ENCODE measurements at regions not wholly inside any gene's neighbourhood (a gene's known extent, or its start where the extent isn't known, plus 50 kb on each side); places are given as distances from the start of the nearest gene placed in this dataset.

- no peaks in the 10 kb centered on the region for H3K27me3 ChIP-seq
- H3K27ac ChIP-seq = no peak overlapping the region
- no peak overlapping the region for H3K4me3 ChIP-seq
- intact Hi-C loops (cut with DNase I) = no loop called here
- TF ChIP-seq POLR2A (IDR thresholded peaks at IDR 0.05) = no peak
- TF ChIP-seq CTCF (IDR thresholded peaks at IDR 0.05) = no peak
- no peaks in the 10 kb centered on the region for H3K4me1 ChIP-seq
- ATAC-seq (no peak), DNase-seq (no peak)
- no peaks in the 10 kb centered on the region for H3K9me3 ChIP-seq
- H3K36me3 ChIP-seq = no peaks in the 10 kb centered on the region
Observed at GRCh38 chr6:40770794-40771193, 183.6 kb upstream of the LRFN2 start.

GRCh38 chr6:40764726-40765125 is 177.6 kb upstream of the LRFN2 start:
- Histone ChIP-seq H3K4me3 (no peak overlapping the region), H3K9me3 (no peaks in the 10 kb centered on the region), H3K4me1 (no peaks in the 10 kb centered on the region), H3K27ac (no peak overlapping the region), H3K36me3 (no peaks in the 10 kb centered on the region), H3K27me3 (no peaks in the 10 kb centered on the region)
- ATAC-seq = no peak
- TF ChIP-seq POLR2A (IDR thresholded peaks at IDR 0.05) = no peak
- TF ChIP-seq CTCF (IDR thresholded peaks at IDR 0.05) = no peak
- intact Hi-C loops (cut with DNase I) = no loop called here
- no peak for DNase-seq
- 60% methylated on average over 1 of the region's 1 CpG for WGBS (ENCODE audit: insufficient coverage, low coverage, low lambda C conversion rate, missing lambda C conversion rate)

GRCh38 chr6:40762981-40763380 is 175.8 kb upstream of the LRFN2 start:
- no peak for TF ChIP-seq CTCF (IDR thresholded peaks at IDR 0.05)
- no peak for TF ChIP-seq POLR2A (IDR thresholded peaks at IDR 0.05)
- H3K27ac ChIP-seq = no peak overlapping the region
- no peak overlapping the region for H3K4me3 ChIP-seq
- 93% methylated on average over 5 of the region's 5 CpGs for WGBS (ENCODE audit: insufficient coverage, low coverage, low lambda C conversion rate, missing lambda C conversion rate)
- no peaks in the 10 kb centered on the region for H3K27me3 ChIP-seq
- no peaks in the 10 kb centered on the region for H3K4me1 ChIP-seq
- no peak for DNase-seq
- H3K36me3 ChIP-seq = no peaks in the 10 kb centered on the region
- intact Hi-C loops (cut with DNase I) = no loop called here
- no peak for ATAC-seq
- no peaks in the 10 kb centered on the region for H3K9me3 ChIP-seq

- TF ChIP-seq POLR2A (IDR thresholded peaks at IDR 0.05) (no peak), CTCF (IDR thresholded peaks at IDR 0.05) (no peak)
- H3K4me3 ChIP-seq = no peak overlapping the region
- H3K4me1 ChIP-seq = no peaks in the 10 kb centered on the region
- no peaks in the 10 kb centered on the region for H3K9me3 ChIP-seq
- no peak overlapping the region for H3K27ac ChIP-seq
- no peaks in the 10 kb centered on the region for H3K36me3 ChIP-seq
- intact Hi-C loops (cut with DNase I) = no loop called here
- no peak for DNase-seq
- no peaks in the 10 kb centered on the region for H3K27me3 ChIP-seq
- no peak for ATAC-seq
- WGBS (ENCODE audit: insufficient coverage, low coverage, low lambda C conversion rate, missing lambda C conversion rate) = no CpG with 5 or more reads among the region's 3 CpGs
Observed at GRCh38 chr6:40760887-40761286, 173.7 kb upstream of the LRFN2 start.

DNA sequence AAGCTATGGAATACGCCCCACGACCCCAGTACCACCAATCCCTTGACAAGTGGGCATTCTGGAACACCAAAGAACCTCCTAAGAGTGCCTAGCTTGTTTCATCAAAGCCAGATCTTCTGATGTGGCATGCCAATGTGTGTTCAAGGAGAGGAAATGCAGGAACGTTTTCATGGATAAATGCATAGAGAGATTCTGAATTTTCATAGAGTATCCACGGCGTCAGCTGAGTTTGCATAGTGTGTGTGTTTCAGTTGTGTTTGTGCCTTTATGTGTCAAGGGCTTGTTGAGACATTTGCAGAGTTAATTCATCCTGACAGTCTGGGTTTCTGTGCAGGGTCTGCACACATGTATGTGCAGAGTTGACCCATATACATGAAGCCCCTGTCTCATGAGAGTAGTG is 172.7 kb upstream of the LRFN2 start:
- no peak overlapping the region for H3K4me3 ChIP-seq
- TF ChIP-seq POLR2A (IDR thresholded peaks at IDR 0.05) (no peak), CTCF (IDR thresholded peaks at IDR 0.05) (no peak)
- H3K27ac ChIP-seq = no peak overlapping the region
- ATAC-seq (no peak), DNase-seq (no peak)
- WGBS (ENCODE audit: insufficient coverage, low coverage, low lambda C conversion rate, missing lambda C conversion rate) = 69% methylated on average over 3 of the region's 5 CpGs
- no peaks in the 10 kb centered on the region for H3K9me3 ChIP-seq
- intact Hi-C loops (cut with DNase I) = no loop called here
- H3K27me3 ChIP-seq = no peaks in the 10 kb centered on the region
- no peaks in the 10 kb centered on the region for H3K4me1 ChIP-seq
- no peaks in the 10 kb centered on the region for H3K36me3 ChIP-seq

All from right lobe of liver (tissue), 6 donors.